ENCODE measurements at regions not wholly inside any gene's neighbourhood (a gene's known extent, or its start where the extent isn't known, plus 50 kb on each side); places are given as distances from the start of the nearest gene placed in this dataset.

GRCh38 chr22:23392420-23393121 is 187.5 kb downstream of the IGLL1 start:
- ATAC-seq (ENCODE audit: low FRiP score in 2 of 2) (no peak), DNase-seq (peak in 1 of 2 donors; percentile 59)
- WGBS, 2 donors = 79 to 92% methylated on average over 8 to 11 of the region's 11 CpGs

GRCh38 chr22:23391022-23391421 is 189.1 kb downstream of the IGLL1 start:
- Histone ChIP-seq H3K27me3 (no peaks in the 10 kb centered on the region), H3K27ac (no peak overlapping the region), H3K36me3 (no peaks in the 10 kb centered on the region), H3K9me3 (no peaks in the 10 kb centered on the region), H3K4me1 (peaks cover 0 to 10% (median 0%) of the 10 kb centered on the region in 4 donors), H3K4me3 (no peak overlapping the region)
- WGBS, 2 donors = 83 to 86% methylated on average over 14 of the region's 14 CpGs
- no peak for ATAC-seq (ENCODE audit: low FRiP score in 2 of 2)
- peak in 1 of 2 donors; percentile 33 for DNase-seq
- TF ChIP-seq POLR2AphosphoS5 (IDR thresholded peaks at IDR 0.05) (no peak), EP300 (IDR thresholded peaks at IDR 0.05) (no peak), POLR2A (IDR thresholded peaks at IDR 0.05) (no peak)
- TF ChIP-seq, protein P1, sequence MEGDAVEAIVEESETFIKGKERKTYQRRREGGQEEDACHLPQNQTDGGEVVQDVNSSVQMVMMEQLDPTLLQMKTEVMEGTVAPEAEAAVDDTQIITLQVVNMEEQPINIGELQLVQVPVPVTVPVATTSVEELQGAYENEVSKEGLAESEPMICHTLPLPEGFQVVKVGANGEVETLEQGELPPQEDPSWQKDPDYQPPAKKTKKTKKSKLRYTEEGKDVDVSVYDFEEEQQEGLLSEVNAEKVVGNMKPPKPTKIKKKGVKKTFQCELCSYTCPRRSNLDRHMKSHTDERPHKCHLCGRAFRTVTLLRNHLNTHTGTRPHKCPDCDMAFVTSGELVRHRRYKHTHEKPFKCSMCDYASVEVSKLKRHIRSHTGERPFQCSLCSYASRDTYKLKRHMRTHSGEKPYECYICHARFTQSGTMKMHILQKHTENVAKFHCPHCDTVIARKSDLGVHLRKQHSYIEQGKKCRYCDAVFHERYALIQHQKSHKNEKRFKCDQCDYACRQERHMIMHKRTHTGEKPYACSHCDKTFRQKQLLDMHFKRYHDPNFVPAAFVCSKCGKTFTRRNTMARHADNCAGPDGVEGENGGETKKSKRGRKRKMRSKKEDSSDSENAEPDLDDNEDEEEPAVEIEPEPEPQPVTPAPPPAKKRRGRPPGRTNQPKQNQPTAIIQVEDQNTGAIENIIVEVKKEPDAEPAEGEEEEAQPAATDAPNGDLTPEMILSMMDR (IDR thresholded peaks at IDR 0.05) = no peak

More at GRCh38 chr22:23392420-23393121, 187.5 kb downstream of the IGLL1 start:
- Histone ChIP-seq H3K9me3 (no peaks in the 10 kb centered on the region), H3K27me3 (no peaks in the 10 kb centered on the region), H3K36me3 (no peaks in the 10 kb centered on the region), H3K27ac (no peak overlapping the region), H3K4me1 (peaks cover 0 to 3% (median 0%) of the 10 kb centered on the region in 4 donors), H3K4me3 (no peak overlapping the region)
- TF ChIP-seq EP300 (IDR thresholded peaks at IDR 0.05) = no peak
- TF ChIP-seq POLR2A (IDR thresholded peaks at IDR 0.05) = no peak
- TF ChIP-seq POLR2AphosphoS5 (IDR thresholded peaks at IDR 0.05) = no peak
- TF ChIP-seq, protein P1 (IDR thresholded peaks at IDR 0.05) = no peak

GRCh38 chr22:23389271-23390071 is 190.6 kb downstream of the IGLL1 start:
- Histone ChIP-seq H3K36me3 (no peaks in the 10 kb centered on the region), H3K27ac (no peak overlapping the region), H3K27me3 (no peaks in the 10 kb centered on the region), H3K4me3 (no peak overlapping the region), H3K9me3 (no peaks in the 10 kb centered on the region), H3K4me1 (peaks cover 0 to 12% (median under 1%) of the 10 kb centered on the region in 4 donors)
- ATAC-seq (ENCODE audit: low FRiP score in 2 of 2) (no peak), DNase-seq (peak in 1 of 2 donors; percentile 42)
- 70 to 72% methylated on average over 7 to 19 of the region's 21 CpGs for WGBS, 2 donors
- TF ChIP-seq POLR2AphosphoS5 (IDR thresholded peaks at IDR 0.05) = no peak
- no peak for TF ChIP-seq EP300 (IDR thresholded peaks at IDR 0.05)
- TF ChIP-seq POLR2A (IDR thresholded peaks at IDR 0.05) = no peak

DNA sequence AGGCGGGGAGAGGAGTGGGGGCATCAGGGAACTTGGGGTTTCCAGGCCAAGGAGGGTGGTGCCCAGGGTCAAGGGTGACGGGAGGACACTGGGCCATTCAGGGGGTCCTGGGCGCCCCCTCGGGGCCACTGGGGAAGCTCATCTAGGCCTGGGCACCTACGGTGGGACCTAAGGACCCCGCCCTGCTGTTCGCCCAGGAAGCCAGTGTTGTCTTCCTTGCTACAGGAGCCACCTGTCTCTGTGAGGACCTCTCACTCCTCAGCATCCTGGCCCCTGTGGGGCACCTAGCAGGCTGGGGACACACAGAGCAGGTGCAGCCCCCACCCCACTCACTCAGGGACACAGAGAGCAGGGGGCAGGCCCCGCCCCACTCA is 191.6 kb downstream of the IGLL1 start:
- Histone ChIP-seq H3K4me1 (peaks cover 0 to 21% (median 10%) of the 10 kb centered on the region in 4 donors), H3K9me3 (no peaks in the 10 kb centered on the region), H3K27ac (no peak overlapping the region), H3K4me3 (no peak overlapping the region), H3K36me3 (no peaks in the 10 kb centered on the region), H3K27me3 (no peaks in the 10 kb centered on the region)
- ATAC-seq (ENCODE audit: low FRiP score in 2 of 2) (no peak), DNase-seq (peak in 1 of 2 donors; percentile 52)
- WGBS, 2 donors = 84 to 96% methylated on average over 5 to 8 of the region's 8 CpGs
- TF ChIP-seq POLR2AphosphoS5 (IDR thresholded peaks at IDR 0.05) = no peak

- Histone ChIP-seq H3K9me3 (no peaks in the 10 kb centered on the region), H3K4me1 (peaks cover 0 to 21% (median 10%) of the 10 kb centered on the region in 4 donors), H3K36me3 (no peaks in the 10 kb centered on the region), H3K27ac (no peak overlapping the region), H3K4me3 (no peak overlapping the region), H3K27me3 (no peaks in the 10 kb centered on the region)
- ATAC-seq (ENCODE audit: low FRiP score in 2 of 2) (no peak), DNase-seq (peak in 1 of 2 donors; percentile 71)
- 68 to 73% methylated on average over 13 to 20 of the region's 32 CpGs for WGBS, 2 donors
- TF ChIP-seq POLR2AphosphoS5 (IDR thresholded peaks at IDR 0.05) = no peak
- TF ChIP-seq EP300 (IDR thresholded peaks at IDR 0.05) = no peak
- no peak for TF ChIP-seq POLR2A (IDR thresholded peaks at IDR 0.05)
- TF ChIP-seq, protein P1 (IDR thresholded peaks at IDR 0.05) = no peak
Observed at GRCh38 chr22:23387827-23388516, 192.1 kb downstream of the IGLL1 start.
